WERI-Rb-1 (cell line): ENCODE measurements at regions not wholly inside any gene's neighbourhood (a gene's known extent, or its start where the extent isn't known, plus 50 kb on each side); places are given as distances from the start of the nearest gene placed in this dataset.
A peak's percentile ranks its signal among the peaks of the same experiment; 100 is the strongest.

Source experiments
- DNase-seq: peaks from one replicate; pipeline ENCODE4 v3.0.0-alpha.2; 2020
- H3K27ac ChIP-seq: fragments of 250-450 bp; sonication (Bioruptor Pico); 2 replicates; pipeline ENCODE4 v1.5.1; 2020; ENCODE audit warnings: mild to moderate bottlenecking, moderate library complexity
- H3K27me3 ChIP-seq: fragments of 250-450 bp; sonication (Bioruptor Pico); 2 replicates; pipeline ENCODE4 v1.5.1; 2021; ENCODE audit warnings: mild to moderate bottlenecking, low read depth, moderate library complexity; ENCODE audit not compliant: insufficient read depth, severe bottlenecking
- H3K36me3 ChIP-seq: fragments of 250-450 bp; sonication (Bioruptor Pico); 2 replicates; pipeline ENCODE4 v1.5.1; 2020; ENCODE audit warnings: mild to moderate bottlenecking, moderate library complexity
- H3K4me3 ChIP-seq: 2 replicates; pipeline ENCODE4 v1.5.1; 2011; ENCODE audit warnings: low read depth, mild to moderate bottlenecking, control low read depth, low read length
- H3K9me3 ChIP-seq: fragments of 250-450 bp; sonication (Bioruptor Pico); 2 replicates; pipeline ENCODE4 v1.5.1; 2021; ENCODE audit warnings: mild to moderate bottlenecking, moderate library complexity; ENCODE audit not compliant: severe bottlenecking
- TF ChIP-seq, protein P1 (sequence below): IDR thresholded peaks from 2 replicates; pipeline ENCODE4 v1.5.1; 2011; ENCODE audit warnings: low read depth, mild to moderate bottlenecking, control low read depth, inconsistent platforms, low read length

DNA sequence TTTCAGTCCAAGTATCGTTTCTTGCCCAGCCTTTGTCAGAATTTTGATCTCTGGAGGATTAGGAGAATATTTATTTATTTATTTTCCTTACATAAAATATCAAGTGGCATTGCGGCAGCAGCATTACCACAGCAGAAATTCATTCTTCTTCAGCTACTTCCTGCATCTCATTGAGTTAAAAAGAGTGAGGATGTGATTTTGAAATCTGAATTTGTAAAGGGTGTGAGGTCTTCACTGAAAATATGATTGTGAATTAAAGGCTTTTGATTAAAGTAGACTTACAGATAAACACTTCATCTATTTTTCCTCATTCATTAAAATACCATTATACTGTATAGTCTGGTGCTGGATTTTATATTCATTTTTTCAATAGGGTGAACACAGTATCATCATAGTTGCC lies 328.4 kb downstream of the PRL start:
- no peak overlapping the region for H3K27ac ChIP-seq
- TF ChIP-seq, protein P1, sequence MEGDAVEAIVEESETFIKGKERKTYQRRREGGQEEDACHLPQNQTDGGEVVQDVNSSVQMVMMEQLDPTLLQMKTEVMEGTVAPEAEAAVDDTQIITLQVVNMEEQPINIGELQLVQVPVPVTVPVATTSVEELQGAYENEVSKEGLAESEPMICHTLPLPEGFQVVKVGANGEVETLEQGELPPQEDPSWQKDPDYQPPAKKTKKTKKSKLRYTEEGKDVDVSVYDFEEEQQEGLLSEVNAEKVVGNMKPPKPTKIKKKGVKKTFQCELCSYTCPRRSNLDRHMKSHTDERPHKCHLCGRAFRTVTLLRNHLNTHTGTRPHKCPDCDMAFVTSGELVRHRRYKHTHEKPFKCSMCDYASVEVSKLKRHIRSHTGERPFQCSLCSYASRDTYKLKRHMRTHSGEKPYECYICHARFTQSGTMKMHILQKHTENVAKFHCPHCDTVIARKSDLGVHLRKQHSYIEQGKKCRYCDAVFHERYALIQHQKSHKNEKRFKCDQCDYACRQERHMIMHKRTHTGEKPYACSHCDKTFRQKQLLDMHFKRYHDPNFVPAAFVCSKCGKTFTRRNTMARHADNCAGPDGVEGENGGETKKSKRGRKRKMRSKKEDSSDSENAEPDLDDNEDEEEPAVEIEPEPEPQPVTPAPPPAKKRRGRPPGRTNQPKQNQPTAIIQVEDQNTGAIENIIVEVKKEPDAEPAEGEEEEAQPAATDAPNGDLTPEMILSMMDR: no peak
- no peak overlapping the region for H3K4me3 ChIP-seq
- no peaks in the 10 kb centered on the region for H3K27me3 ChIP-seq
- no peaks in the 10 kb centered on the region for H3K9me3 ChIP-seq
- no peak for DNase-seq
- H3K36me3 ChIP-seq: no peaks in the 10 kb centered on the region

DNA sequence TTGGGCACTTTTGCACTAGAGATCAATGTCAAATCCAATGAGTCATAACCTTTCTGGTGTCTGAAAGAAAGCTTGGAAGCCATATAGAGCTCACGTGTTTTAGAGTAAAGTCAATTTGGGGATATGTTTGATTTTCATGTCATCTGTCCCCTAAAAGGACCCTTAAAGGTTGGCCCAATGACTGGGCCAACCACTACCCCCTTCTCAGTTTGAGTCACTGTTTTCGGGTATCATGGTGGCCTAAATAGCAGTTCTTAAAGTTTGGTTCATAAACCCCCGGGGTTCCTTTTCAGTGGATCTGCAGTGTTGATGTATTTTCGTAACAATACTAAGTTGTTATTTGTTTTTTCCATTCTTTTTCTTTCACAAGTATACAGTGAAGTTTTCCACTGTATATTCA lies 327.6 kb downstream of the PRL start:
- Histone ChIP-seq H3K27me3 (no peaks in the 10 kb centered on the region), H3K9me3 (no peaks in the 10 kb centered on the region), H3K27ac (no peak overlapping the region), H3K4me3 (no peak overlapping the region), H3K36me3 (no peaks in the 10 kb centered on the region)
- DNase-seq: no peak
- TF ChIP-seq, protein P1: no peak

DNA sequence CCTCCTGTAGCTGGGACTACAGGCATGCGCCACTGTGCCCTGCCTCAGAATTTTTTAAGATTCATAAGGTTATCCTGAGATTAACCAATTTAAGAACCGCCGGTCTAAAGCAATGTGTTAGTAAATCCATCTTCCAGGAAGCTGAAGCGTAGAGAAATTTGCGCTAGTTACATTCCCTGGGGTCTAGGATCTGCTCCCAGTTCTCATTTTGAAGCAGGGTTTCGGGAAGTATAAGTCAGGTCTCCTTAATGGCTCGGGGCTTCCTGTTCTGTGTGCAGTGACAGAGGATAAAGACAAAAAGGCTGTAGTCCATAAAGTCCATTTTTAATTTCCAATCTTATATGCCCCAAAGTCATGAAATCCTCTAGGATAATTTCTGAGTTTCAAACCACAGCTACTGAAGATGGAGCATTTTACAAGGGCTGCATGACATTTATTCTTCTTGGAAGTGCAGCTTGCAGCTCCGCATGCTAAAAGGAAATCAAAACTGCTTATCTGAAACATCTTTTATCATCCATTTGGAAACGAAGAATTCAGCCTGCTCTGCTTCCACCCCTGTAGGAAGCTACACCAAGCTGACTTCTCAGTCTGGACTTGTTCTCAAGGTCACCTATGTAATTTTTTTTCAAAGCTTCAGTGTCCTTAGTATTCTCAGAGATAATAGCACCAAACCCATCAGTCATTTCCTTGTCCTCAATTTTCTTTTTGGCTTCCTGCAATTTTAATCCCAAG lies 326.1 kb downstream of the PRL start:
- Histone ChIP-seq H3K27me3 (no peaks in the 10 kb centered on the region), H3K27ac (no peak overlapping the region), H3K36me3 (no peaks in the 10 kb centered on the region), H3K4me3 (no peak overlapping the region), H3K9me3 (no peaks in the 10 kb centered on the region)
- TF ChIP-seq, protein P1: no peak
- DNase-seq: no peak

DNA sequence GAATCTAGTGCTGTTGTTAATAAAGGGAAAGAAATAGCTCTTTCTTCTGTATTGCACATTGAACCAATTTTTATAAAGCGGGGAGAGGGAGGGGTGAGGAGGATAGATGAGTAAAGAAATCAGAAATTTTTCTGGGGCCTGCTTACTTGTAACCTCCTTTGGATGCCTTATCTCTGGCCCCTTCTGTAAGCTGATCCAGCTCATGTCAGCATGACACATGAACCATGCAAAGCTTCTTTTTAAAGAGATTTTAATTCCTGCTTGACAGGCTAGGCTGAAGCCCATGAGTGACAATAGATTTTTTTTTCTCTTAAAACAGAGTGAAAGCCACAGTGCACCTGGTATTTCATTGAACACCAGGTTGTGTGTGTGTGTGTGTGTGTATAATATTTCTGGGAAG lies 325.3 kb downstream of the PRL start:
- no peaks in the 10 kb centered on the region for H3K27me3 ChIP-seq
- DNase-seq: peak; percentile 68
- no peaks in the 10 kb centered on the region for H3K9me3 ChIP-seq
- TF ChIP-seq, protein P1: no peak
- H3K27ac ChIP-seq: no peak overlapping the region
- H3K36me3 ChIP-seq: no peaks in the 10 kb centered on the region
- no peak overlapping the region for H3K4me3 ChIP-seq

DNA sequence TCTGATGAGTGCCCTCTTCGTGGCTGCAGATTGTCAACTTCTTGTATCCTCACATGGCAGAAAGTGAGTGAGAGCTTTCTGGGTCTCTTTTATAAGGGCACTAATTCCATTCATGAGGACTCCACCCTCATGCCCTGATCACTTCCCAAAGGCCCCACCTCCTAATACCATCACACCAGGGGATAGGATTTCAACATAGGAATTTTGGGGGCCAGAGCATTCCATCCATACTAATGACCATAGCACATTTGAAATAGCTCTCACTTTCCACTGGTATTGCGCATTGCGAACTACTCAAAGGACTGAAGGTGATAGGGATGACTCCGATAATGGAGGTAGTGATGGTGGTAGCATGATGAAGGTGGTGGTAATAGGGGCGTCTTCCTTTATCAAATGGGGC lies 324.3 kb downstream of the PRL start:
- Histone ChIP-seq H3K27ac (no peak overlapping the region), H3K9me3 (no peaks in the 10 kb centered on the region), H3K27me3 (no peaks in the 10 kb centered on the region), H3K36me3 (no peaks in the 10 kb centered on the region), H3K4me3 (no peak overlapping the region)
- TF ChIP-seq, protein P1: no peak
- DNase-seq: no peak

DNA sequence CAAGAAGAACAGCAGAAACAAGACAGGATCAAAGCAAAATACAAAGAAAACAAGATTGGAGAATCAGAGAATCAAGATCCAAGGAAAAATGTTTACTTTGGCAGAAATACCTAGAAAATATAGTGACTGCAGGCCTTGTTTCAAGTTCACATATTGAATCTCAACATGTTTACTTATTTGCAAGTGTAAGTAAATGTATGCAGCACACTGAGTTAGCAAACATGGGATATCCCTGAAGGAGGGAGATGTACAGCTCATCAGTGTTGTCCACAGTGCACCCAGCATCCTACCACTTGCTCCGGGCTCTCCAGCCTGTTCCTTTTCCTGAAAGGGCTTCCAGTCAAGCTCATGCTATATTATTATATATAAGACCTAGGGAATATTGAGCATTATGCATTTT lies 319.5 kb downstream of the PRL start:
- H3K27ac ChIP-seq: no peak overlapping the region
- H3K4me3 ChIP-seq: no peak overlapping the region
- TF ChIP-seq, protein P1: no peak
- no peaks in the 10 kb centered on the region for H3K36me3 ChIP-seq
- peaks cover 9% of the 10 kb centered on the region for H3K9me3 ChIP-seq
- DNase-seq: no peak
- H3K27me3 ChIP-seq: no peaks in the 10 kb centered on the region
